T-cell (primary cell): ENCODE measurements at regions not wholly inside any gene's neighbourhood (a gene's known extent, or its start where the extent isn't known, plus 50 kb on each side); places are given as distances from the start of the nearest gene placed in this dataset.

ENCODE experiments used
- ATAC-seq, 4 experiments: fragments of 200-7000 bp in 3 of 4; fragments of 150-1000 bp in 1 of 4; cut with Tn5 transposase; replicated peaks in 1 of 4; 1 replicate in 3 of 4; 2 replicates in 1 of 4; pipeline ENCODE4 v1.10.0; 2021; ENCODE audit warnings: moderate library complexity in 3 of 4, mild to moderate bottlenecking in 2 of 4, moderate number of reproducible peaks in 1 of 4
- CTCF ChIA-PET, 2 donors: fragments of 300-600 bp; sonication (Branson Sonifier 250); formaldehyde crosslinking; loops; one replicate each; lab custom pipeline; 2022; ENCODE audit warnings: antibody characterized with exemption in 2 of 2; lab: Charles Lee
- POLR2A ChIA-PET, 2 donors: fragments of 300-600 bp; sonication (Branson Sonifier 250); formaldehyde crosslinking; loops; one replicate each; lab custom pipeline; 2022; ENCODE audit warnings: antibody characterized with exemption in 2 of 2; lab: Charles Lee
- DNase-seq, 35 experiments: peaks; one replicate each; pipeline versions ENCODE4 v3.0.0 to v3.0.0-alpha.2; 2013 to 2023
- H3K27ac ChIP-seq: one replicate; pipeline ENCODE4 v1.5.1; 2013; ENCODE audit warnings: low read length
- H3K27me3 ChIP-seq, 2 experiments: replicated peaks in 1 of 2; 1 replicate in 1 of 2; 2 replicates in 1 of 2; pipeline versions ENCODE4 v1.6.1 to v1.7.0; 2013; ENCODE audit warnings: low read length in 1 of 2, mixed read lengths in 1 of 2; ENCODE audit not compliant: control insufficient read depth in 2 of 2, insufficient read depth in 2 of 2; ENCODE audit errors: extremely low read depth in 1 of 2
- H3K36me3 ChIP-seq, 2 donors: 1 replicate in 1 of 2; 2 replicates in 1 of 2; pipeline versions ENCODE4 v1.6.1 to v1.7.0; 2013; ENCODE audit warnings: low read length in 1 of 2; ENCODE audit not compliant: control insufficient read depth in 2 of 2, insufficient read depth in 1 of 2; ENCODE audit errors: extremely low read depth in 1 of 2
- H3K4me1 ChIP-seq, 2 experiments: 1 replicate in 1 of 2; 2 replicates in 1 of 2; pipeline versions ENCODE4 v1.6.1 to v1.7.0; 2013; ENCODE audit warnings: low read length in 2 of 2, mixed read lengths in 1 of 2; ENCODE audit not compliant: insufficient read depth in 2 of 2, control insufficient read depth in 1 of 2; ENCODE audit errors: extremely low read depth in 1 of 2
- H3K4me3 ChIP-seq, 2 donors: 1 replicate in 1 of 2; 2 replicates in 1 of 2; pipeline versions ENCODE4 v1.5.1 to v1.7.0; 2013; ENCODE audit warnings: mild to moderate bottlenecking in 2 of 2, low read length in 1 of 2, moderate library complexity in 1 of 2; ENCODE audit not compliant: control insufficient read depth in 1 of 2; ENCODE audit errors: extremely low read depth in 1 of 2
- H3K9me3 ChIP-seq: 2 replicates; pipeline ENCODE4 v1.7.0; 2013
- H3K27ac Mint-ChIP-seq, 2 donors: one replicate each; pipeline ENCODE4 v1.8.0; 2020 to 2021; ENCODE audit warnings: mild to moderate bottlenecking in 2 of 2, mixed read lengths in 2 of 2
- H3K27me3 Mint-ChIP-seq, 2 donors: one replicate each; pipeline ENCODE4 v1.8.0; 2021 to 2022; ENCODE audit warnings: mixed read lengths in 2 of 2
- H3K36me3 Mint-ChIP-seq: one replicate; pipeline ENCODE4 v1.8.0; 2021; ENCODE audit warnings: mixed read lengths
- H3K4me1 Mint-ChIP-seq, 3 donors: one replicate each; pipeline ENCODE4 v1.8.0; 2020 to 2022; ENCODE audit warnings: mixed read lengths in 3 of 3, mild to moderate bottlenecking in 1 of 3
- H3K4me3 Mint-ChIP-seq, 3 donors: one replicate each; pipeline ENCODE4 v1.8.0; 2020 to 2022; ENCODE audit warnings: mild to moderate bottlenecking in 3 of 3, mixed read lengths in 3 of 3, moderate library complexity in 3 of 3
- H3K9me3 Mint-ChIP-seq, 3 donors: one replicate each; pipeline ENCODE4 v1.8.0; 2020 to 2022; ENCODE audit warnings: mixed read lengths in 3 of 3
- WGBS: methylation state at CpG from one replicate; pipeline ENCODE4 v1.1.5; 2013; ENCODE audit warnings: missing lambda C conversion rate; ENCODE audit not compliant: insufficient coverage; 5-methylcytosine and 5-hydroxymethylcytosine counted together

DNA sequence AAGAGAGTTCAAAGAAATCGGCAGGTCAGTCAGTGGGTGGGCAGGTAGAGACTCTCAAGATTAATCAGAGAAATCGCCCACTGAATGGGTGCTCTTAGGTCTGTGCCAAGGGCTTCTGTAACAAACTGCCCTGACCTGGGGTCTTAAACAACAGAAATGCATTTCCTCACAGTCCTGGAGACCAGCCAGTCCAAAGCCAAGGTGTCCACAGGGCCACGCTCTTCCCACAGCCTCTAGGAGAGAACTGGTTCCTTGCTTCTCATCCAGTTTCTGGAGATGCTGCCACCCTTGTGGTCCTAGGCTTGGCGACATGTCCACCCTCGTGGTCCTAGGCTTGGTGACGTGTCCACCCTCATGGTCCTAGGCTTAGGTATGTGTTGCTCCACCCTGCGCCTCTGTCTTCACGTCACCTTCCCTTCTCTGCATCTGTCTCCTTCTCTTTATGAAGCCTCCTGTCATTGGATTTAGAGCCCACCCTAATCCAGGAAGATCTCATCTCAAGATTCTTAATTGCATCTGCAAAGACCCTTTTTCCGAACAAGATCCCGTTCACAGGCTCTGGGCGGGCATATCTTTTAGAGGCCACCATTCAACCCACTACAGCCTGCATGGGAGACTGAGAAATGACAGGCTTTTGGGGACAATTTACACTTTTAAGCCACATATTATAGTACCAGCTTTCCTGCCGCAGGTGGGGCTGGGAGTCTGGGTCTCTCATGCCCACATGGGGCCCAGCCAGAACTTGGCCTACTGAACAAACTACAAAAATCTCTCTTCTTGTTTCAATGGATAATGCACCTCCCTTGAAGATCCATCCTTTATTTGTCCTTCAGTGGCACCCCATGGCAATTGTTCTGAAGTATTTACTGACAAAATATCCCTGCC is 161.3 kb downstream of the ASB1 start:
- ChIA-PET CTCF (no interaction called here), POLR2A (no interaction called here)
- H3K27me3 ChIP-seq: peaks cover 0 to 24% of the 10 kb centered on the region in 2 experiments
- H3K4me1 Mint-ChIP-seq: no peaks in the 10 kb centered on the region
- no peaks in the 10 kb centered on the region for H3K36me3 Mint-ChIP-seq
- H3K27ac Mint-ChIP-seq: no peak overlapping the region
- WGBS: 79% methylated on average over 11 of the region's 12 CpGs
- no peaks in the 10 kb centered on the region for H3K4me1 ChIP-seq
- no peak for DNase-seq
- no peak overlapping the region for H3K27ac ChIP-seq
- peaks cover 0 to 7% of the 10 kb centered on the region in 2 donors for H3K27me3 Mint-ChIP-seq
- H3K9me3 Mint-ChIP-seq: peaks cover 0 to 4% (median 0%) of the 10 kb centered on the region in 3 donors
- no peak overlapping the region for H3K4me3 Mint-ChIP-seq
- ATAC-seq: no peak
- no peaks in the 10 kb centered on the region for H3K9me3 ChIP-seq
- H3K4me3 ChIP-seq: no peak overlapping the region
- no peaks in the 10 kb centered on the region for H3K36me3 ChIP-seq

DNA sequence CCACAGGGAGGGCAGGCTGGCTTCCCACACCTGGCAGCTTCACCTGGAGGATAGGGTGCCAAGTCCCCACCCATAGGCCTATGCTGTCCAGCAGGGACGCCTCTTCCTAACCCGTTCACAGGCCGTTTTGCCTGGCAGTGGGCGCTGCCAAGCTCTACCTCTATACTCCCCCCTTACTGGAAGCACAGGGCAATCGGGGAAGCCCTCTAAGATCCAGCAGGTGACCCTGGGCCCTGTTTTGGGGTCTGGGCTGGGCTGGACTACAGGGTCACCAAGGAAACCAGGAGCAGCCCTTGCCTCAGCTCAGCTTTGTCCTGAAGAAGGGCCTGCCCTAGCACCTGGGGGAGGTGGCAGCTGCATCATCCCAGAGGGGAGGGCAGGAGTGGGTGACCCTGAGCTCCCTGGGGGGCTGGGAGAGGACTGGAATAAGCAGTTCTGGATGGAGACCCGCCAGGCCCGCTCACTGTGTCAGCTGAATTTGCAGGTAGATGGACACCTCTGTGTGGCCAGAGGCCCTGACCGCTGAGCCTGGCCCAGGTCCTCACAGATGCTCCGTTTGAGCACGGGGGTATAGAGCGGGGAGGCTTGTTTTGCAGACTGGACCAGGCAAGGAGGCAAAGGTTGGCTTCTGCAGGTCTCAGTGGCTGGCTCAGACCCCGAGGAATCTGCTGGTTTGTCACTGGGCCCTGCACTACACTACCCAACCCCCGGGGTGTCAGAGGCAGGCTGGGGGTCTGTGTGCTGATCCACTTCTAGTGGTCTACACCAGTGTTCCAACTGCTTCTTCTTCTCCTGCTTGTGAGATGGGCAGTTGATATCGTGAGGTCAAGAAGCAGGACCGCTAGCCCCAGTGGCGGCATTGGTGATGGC is 163.1 kb downstream of the ASB1 start:
- Mint-ChIP-seq H3K27ac (no peak overlapping the region), H3K4me1 (no peaks in the 10 kb centered on the region), H3K9me3 (no peaks in the 10 kb centered on the region), H3K36me3 (no peaks in the 10 kb centered on the region), H3K27me3 (peaks cover 0 to 7% of the 10 kb centered on the region in 2 donors), H3K4me3 (no peak overlapping the region)
- no peak overlapping the region for H3K4me3 ChIP-seq
- no peaks in the 10 kb centered on the region for H3K9me3 ChIP-seq
- H3K27me3 ChIP-seq: peaks cover 0 to 26% of the 10 kb centered on the region in 2 experiments
- 84% methylated on average over 11 of the region's 16 CpGs for WGBS
- ATAC-seq (no peak), DNase-seq (no peak)
- H3K27ac ChIP-seq: no peak overlapping the region
- ChIA-PET CTCF (no interaction called here), POLR2A (no interaction called here)
- no peaks in the 10 kb centered on the region for H3K4me1 ChIP-seq
- no peaks in the 10 kb centered on the region for H3K36me3 ChIP-seq

DNA sequence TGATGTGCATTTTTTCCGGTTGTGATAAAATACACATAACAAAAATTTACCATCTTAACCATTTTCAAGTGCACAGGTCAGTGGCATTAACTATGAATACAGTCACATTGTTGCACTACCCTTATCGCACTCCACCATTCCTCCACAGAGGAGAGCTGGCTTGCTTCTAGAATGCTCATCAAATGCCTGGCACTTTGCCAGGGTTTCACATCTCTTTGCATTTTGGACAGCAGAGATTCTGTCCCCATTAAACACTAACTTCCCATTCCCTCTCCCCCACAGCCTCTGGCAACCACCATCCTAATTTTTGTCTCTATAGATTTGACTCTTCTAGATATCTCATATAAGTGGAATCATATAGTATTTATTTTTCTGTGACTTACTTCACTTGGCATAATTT is 165.0 kb downstream of the ASB1 start:
- WGBS: no CpG with 5 or more reads among the region's 2 CpGs
- ChIA-PET POLR2A (no interaction called here), CTCF (no interaction called here)
- Mint-ChIP-seq H3K9me3 (no peaks in the 10 kb centered on the region), H3K4me3 (no peak overlapping the region), H3K4me1 (no peaks in the 10 kb centered on the region), H3K27ac (no peak overlapping the region), H3K36me3 (no peaks in the 10 kb centered on the region), H3K27me3 (peaks cover 0 to 4% of the 10 kb centered on the region in 2 donors)
- H3K27me3 ChIP-seq: peaks cover 0 to 20% of the 10 kb centered on the region in 2 experiments
- DNase-seq: no peak
- no peaks in the 10 kb centered on the region for H3K4me1 ChIP-seq
- no peak overlapping the region for H3K27ac ChIP-seq
- H3K9me3 ChIP-seq: no peaks in the 10 kb centered on the region
- no peak overlapping the region for H3K4me3 ChIP-seq
- H3K36me3 ChIP-seq: no peaks in the 10 kb centered on the region
- ATAC-seq: no peak

DNA sequence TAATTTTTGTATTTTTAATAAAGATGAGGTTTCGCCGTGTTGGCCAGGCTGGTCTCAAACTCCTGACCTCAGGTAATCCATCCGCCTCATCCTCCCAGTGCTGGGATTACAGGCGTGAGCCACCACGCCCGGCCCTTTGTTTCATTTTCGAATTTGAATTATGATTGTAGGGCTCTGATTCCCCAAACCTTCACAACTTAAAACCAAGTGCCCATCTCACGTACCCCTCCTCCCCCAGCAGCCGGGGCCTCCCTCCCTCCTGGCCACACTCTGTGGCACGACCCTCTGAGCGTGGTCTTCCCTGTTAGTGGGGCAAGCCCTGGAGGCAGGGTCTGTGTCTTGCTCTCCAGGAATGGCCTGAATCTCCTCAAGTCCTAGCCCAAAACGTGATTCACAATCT is 166.5 kb downstream of the ASB1 start:
- no peaks in the 10 kb centered on the region for H3K36me3 ChIP-seq
- Mint-ChIP-seq H3K9me3 (no peaks in the 10 kb centered on the region), H3K4me3 (no peak overlapping the region), H3K27ac (no peak overlapping the region), H3K27me3 (peaks cover 0 to 2% of the 10 kb centered on the region in 2 donors), H3K4me1 (peaks cover 0 to 9% (median 0%) of the 10 kb centered on the region in 3 donors), H3K36me3 (no peaks in the 10 kb centered on the region)
- DNase-seq (no peak), ATAC-seq (no peak)
- H3K4me1 ChIP-seq: no peaks in the 10 kb centered on the region
- no peak overlapping the region for H3K4me3 ChIP-seq
- no peak overlapping the region for H3K27ac ChIP-seq
- no peaks in the 10 kb centered on the region for H3K9me3 ChIP-seq
- ChIA-PET POLR2A (no interaction called here), CTCF (no interaction called here)
- H3K27me3 ChIP-seq: peaks cover 0 to 17% of the 10 kb centered on the region in 2 experiments
- WGBS: 72% methylated on average over 5 of the region's 12 CpGs

DNA sequence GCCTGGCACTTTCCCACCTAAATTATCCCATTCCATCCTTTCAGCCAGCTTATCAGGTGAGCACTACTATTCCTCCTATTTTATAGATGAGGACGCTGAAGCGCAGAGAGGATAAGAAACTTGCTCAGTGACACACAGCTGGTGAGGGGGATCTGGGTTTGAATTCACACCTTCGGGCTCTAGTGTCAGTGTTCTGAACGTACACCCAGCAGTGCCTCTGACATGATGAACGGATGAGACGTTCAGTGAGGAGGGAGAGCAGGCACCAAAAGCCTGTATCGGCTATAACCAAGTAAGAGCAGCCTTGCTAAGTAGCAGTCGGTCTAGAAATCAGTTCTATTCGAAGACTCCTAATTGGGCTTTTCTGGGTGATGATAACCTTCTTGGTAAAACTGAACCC is 167.0 kb downstream of the ASB1 start:
- DNase-seq (no peak), ATAC-seq (no peak)
- H3K36me3 Mint-ChIP-seq: no peaks in the 10 kb centered on the region
- no peak overlapping the region for H3K4me3 ChIP-seq
- no peaks in the 10 kb centered on the region for H3K9me3 Mint-ChIP-seq
- H3K27me3 ChIP-seq: peaks cover 0 to 17% of the 10 kb centered on the region in 2 experiments
- ChIA-PET CTCF (no interaction called here), POLR2A (no interaction called here)
- no peak overlapping the region for H3K27ac ChIP-seq
- H3K4me3 Mint-ChIP-seq: no peak overlapping the region
- H3K4me1 Mint-ChIP-seq: peaks cover 0 to 9% (median 0%) of the 10 kb centered on the region in 3 donors
- no peak overlapping the region for H3K27ac Mint-ChIP-seq
- H3K9me3 ChIP-seq: no peaks in the 10 kb centered on the region
- 87% methylated on average over 7 of the region's 9 CpGs for WGBS
- H3K27me3 Mint-ChIP-seq: peaks cover 3 to 4% of the 10 kb centered on the region in 2 donors
- no peaks in the 10 kb centered on the region for H3K4me1 ChIP-seq
- no peaks in the 10 kb centered on the region for H3K36me3 ChIP-seq

DNA sequence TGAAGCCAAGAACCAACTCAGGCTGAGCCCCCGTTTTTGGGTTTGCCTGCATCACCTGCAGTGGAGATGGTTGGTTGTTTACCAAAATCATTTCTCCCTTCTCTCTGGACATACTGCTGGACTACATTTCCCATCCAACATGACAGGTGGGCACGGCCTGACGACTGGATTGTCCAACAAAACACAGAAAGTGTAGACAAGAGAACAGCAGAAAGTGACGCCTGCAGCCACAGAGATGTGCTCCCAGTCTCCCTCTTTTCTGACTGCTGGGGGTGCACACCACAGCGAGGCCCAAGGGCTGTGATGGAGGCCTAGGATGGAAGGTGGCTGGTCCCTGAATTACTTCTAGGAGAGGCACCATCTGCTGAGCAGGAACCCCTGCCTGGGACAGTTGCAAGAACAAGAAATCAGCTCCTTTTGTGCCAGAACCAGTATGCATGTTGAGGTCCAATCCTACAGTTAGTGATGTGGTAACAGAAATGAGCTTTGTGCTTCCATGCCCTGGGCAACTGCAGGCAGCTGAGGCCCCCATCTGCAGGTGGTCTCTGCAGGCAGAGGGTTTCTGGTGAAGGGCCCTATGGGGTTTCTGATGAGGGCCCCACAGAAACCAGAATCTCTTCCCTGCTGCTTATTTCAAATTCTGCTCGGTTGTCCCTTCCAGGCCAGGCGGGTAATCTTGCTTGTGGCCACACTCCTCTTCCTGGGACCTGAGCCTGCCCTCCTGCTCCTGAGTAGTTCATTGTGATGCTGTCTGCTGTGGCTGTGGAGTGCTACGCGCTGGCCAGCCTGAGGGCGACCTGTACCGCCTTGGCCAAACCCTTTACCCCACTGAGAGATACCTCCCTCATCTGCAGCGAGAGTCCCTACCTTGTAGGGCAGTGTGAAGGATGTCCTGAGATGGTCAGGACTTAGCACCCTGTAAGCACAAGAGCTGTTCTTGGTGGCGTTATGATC is 168.3 kb downstream of the ASB1 start:
- H3K36me3 ChIP-seq: no peaks in the 10 kb centered on the region
- no peak overlapping the region for H3K27ac ChIP-seq
- no peak overlapping the region for H3K4me3 ChIP-seq
- no peaks in the 10 kb centered on the region for H3K9me3 ChIP-seq
- H3K4me3 Mint-ChIP-seq: no peak overlapping the region
- 75% methylated on average over 4 of the region's 13 CpGs for whole genome bisulfite sequencing
- H3K4me1 Mint-ChIP-seq: peaks cover 0 to 9% (median 0%) of the 10 kb centered on the region in 3 donors
- DNase-seq (no peak), ATAC-seq (no peak)
- POLR2A ChIA-PET: no interaction called here
- H3K27me3 ChIP-seq: peaks cover 0 to 23% of the 10 kb centered on the region in 2 experiments
- no peaks in the 10 kb centered on the region for H3K36me3 Mint-ChIP-seq
- H3K9me3 Mint-ChIP-seq: no peaks in the 10 kb centered on the region
- H3K4me1 ChIP-seq: no peaks in the 10 kb centered on the region
- CTCF ChIA-PET: no interaction called here
- H3K27me3 Mint-ChIP-seq: peaks cover 7 to 14% of the 10 kb centered on the region in 2 donors
- no peak overlapping the region for H3K27ac Mint-ChIP-seq
